ENCODE measurements at regions not wholly inside any gene's neighbourhood (a gene's known extent, or its start where the extent isn't known, plus 50 kb on each side); places are given as distances from the start of the nearest gene placed in this dataset.

DNA sequence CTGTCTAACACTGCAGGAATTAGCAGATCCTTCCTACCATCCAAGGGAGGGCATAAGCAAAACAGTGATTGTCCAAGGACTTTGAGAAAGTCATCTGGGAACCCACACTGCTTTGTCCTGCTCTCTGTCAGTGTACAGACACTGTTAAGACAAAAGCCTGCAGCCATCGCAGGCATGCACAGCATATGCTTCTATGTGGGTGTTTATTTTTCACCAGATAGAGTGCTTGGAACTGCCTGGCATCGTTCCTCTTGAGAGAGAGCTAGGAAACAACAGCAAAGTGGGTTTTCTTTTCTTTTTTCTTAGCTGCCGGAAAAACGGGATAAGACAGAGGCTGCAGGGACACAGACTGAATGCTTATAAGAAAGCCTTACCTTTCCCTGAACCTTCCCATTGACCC lies 212.3 kb downstream of the ICE1 start:
- no peaks in the 10 kb centered on the region for H3K4me1 Mint-ChIP-seq
- no peak overlapping the region for H3K27ac Mint-ChIP-seq (ENCODE audit: unreplicated experiment)
- no peak for DNase-seq (ENCODE audit: low read depth, low spot score)
- H3K9me3 Mint-ChIP-seq, result peaks cover 2% of the 10 kb centered on the region
- peaks cover 23% of the 10 kb centered on the region for H3K27me3 Mint-ChIP-seq (ENCODE audit: low read depth)
- TF ChIP-seq, protein P1, sequence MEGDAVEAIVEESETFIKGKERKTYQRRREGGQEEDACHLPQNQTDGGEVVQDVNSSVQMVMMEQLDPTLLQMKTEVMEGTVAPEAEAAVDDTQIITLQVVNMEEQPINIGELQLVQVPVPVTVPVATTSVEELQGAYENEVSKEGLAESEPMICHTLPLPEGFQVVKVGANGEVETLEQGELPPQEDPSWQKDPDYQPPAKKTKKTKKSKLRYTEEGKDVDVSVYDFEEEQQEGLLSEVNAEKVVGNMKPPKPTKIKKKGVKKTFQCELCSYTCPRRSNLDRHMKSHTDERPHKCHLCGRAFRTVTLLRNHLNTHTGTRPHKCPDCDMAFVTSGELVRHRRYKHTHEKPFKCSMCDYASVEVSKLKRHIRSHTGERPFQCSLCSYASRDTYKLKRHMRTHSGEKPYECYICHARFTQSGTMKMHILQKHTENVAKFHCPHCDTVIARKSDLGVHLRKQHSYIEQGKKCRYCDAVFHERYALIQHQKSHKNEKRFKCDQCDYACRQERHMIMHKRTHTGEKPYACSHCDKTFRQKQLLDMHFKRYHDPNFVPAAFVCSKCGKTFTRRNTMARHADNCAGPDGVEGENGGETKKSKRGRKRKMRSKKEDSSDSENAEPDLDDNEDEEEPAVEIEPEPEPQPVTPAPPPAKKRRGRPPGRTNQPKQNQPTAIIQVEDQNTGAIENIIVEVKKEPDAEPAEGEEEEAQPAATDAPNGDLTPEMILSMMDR (conservative IDR thresholded peaks at IDR 0.05), result no peak
- no peak overlapping the region for H3K4me3 Mint-ChIP-seq
- no peaks in the 10 kb centered on the region for H3K36me3 Mint-ChIP-seq (ENCODE audit: low read depth)

DNA sequence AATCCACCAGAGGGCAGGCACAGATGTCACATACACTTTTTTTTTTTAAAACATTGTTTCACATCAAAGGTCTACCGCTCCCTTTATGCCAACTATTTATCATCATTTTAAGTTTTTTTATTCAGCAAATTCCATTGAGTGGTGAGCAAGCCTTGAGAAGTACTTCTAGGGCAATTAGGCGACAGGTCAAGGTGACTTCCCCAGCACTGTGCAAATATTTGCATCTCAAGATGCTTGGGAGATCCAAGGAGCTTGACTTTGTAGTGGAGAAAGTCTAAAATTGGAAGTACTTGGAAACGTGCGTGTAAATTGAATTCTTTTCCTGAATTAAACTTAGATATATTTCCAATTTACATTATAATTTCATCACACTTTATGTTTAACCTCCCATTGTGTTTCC lies 211.1 kb downstream of the ICE1 start:
- H3K27me3 Mint-ChIP-seq (ENCODE audit: low read depth), result peaks cover 23% of the 10 kb centered on the region
- H3K27ac Mint-ChIP-seq (ENCODE audit: unreplicated experiment), result no peak overlapping the region
- no peak for DNase-seq (ENCODE audit: low read depth, low spot score)
- no peaks in the 10 kb centered on the region for H3K36me3 Mint-ChIP-seq (ENCODE audit: low read depth)
- H3K4me1 Mint-ChIP-seq, result no peaks in the 10 kb centered on the region
- no peak overlapping the region for H3K4me3 Mint-ChIP-seq
- TF ChIP-seq, protein P1 (conservative IDR thresholded peaks at IDR 0.05), result no peak
- H3K9me3 Mint-ChIP-seq, result peaks cover 2% of the 10 kb centered on the region

DNA sequence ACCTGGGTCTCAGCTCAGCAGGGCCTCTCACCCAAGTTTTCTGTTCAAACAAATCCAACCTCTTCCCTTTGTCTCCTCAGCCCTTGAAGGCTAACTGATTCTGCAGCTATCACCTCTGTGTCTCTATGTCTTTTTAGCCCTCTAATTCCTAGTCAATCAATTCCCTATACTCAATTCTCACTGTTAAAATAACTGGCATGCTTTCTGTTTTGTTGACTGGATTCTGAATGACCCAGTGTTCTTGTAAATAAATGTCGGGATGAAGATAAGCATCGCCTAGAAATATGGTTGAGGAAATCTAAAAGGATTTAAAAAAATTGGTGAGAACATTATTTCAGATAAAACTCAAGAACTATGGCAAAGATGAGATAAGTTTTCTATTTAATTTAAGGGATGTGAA lies 210.2 kb downstream of the ICE1 start:
- H3K27me3 Mint-ChIP-seq (ENCODE audit: low read depth), result peaks cover 23% of the 10 kb centered on the region
- no peaks in the 10 kb centered on the region for H3K4me1 Mint-ChIP-seq
- H3K27ac Mint-ChIP-seq (ENCODE audit: unreplicated experiment), result no peak overlapping the region
- no peak for DNase-seq (ENCODE audit: low read depth, low spot score)
- peaks cover 2% of the 10 kb centered on the region for H3K9me3 Mint-ChIP-seq
- no peak overlapping the region for H3K4me3 Mint-ChIP-seq
- H3K36me3 Mint-ChIP-seq (ENCODE audit: low read depth), result no peaks in the 10 kb centered on the region
- TF ChIP-seq, protein P1 (conservative IDR thresholded peaks at IDR 0.05), result no peak

DNA sequence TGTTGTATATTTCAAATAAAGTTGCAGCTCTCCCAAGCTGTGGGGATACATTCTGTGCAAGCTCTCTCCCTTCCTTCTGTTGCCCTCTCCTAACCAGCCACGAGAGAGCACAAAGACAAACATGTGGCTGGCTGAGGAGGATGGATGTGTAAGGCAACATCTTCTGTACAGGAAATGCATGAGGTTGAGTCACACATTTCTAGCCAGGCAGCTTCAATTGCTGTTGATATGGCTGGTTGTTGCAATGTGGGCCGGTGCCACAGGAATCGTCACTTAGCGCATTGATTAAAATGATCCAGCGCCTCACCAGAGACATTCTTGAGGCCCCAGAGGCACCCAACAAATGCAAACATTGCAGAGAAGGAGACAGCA lies 207.1 kb downstream of the ICE1 start:
- no peak for DNase-seq (ENCODE audit: low read depth, low spot score)
- Mint-ChIP-seq H3K9me3 (peaks cover 6% of the 10 kb centered on the region), H3K4me3 (no peak overlapping the region), H3K4me1 (no peaks in the 10 kb centered on the region), H3K27me3 (ENCODE audit: low read depth) (peaks cover 17% of the 10 kb centered on the region), H3K27ac (ENCODE audit: unreplicated experiment) (no peak overlapping the region), H3K36me3 (ENCODE audit: low read depth) (peaks cover 1% of the 10 kb centered on the region)
- TF ChIP-seq, protein P1 (conservative IDR thresholded peaks at IDR 0.05), result no peak

DNA sequence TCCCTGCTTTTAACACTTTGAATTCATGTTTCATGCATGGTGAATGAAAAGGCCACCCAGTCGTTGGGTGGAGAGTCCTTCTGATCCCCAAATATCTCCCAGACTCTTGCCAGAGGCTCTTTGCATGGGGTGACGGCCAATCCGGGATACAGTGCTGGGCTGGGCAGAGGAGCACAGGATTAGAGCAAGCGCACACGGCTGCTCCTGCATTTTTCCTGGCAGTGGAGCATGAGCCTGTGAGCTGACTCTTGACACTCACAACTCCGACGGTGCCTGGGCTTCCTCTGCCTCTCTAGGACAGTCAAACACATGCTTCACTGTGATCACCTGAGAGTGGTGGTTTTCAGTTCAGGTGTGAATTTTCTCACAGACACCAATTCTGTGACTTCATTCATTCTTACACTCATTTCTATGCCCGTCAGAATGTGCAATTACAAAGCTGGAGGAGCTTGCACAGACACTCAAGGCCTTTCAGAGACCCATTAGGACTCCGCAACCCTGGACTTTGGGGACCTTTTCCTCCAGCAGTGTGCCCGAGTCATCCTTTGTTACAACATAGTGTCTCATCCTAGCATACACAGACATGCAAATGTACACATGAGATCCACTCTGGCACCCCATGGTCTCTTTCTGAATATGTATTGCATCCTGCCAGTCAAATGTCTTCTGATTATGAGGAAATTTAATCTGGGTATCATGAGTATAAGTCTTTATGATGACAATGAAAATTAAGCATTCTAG lies 206.6 kb downstream of the ICE1 start:
- TF ChIP-seq, protein P1 (conservative IDR thresholded peaks at IDR 0.05), result no peak
- Mint-ChIP-seq H3K36me3 (ENCODE audit: low read depth) (peaks cover 4% of the 10 kb centered on the region), H3K27ac (ENCODE audit: unreplicated experiment) (no peak overlapping the region)

More for the DNA sequence above, 206.6 kb downstream of the ICE1 start:
- H3K27me3 Mint-ChIP-seq (ENCODE audit: low read depth), result peaks cover 14% of the 10 kb centered on the region
- DNase-seq (ENCODE audit: low read depth, low spot score), result no peak
- no peak overlapping the region for H3K4me3 Mint-ChIP-seq
- peaks cover 12% of the 10 kb centered on the region for H3K9me3 Mint-ChIP-seq
- no peaks in the 10 kb centered on the region for H3K4me1 Mint-ChIP-seq
